ENCODE measurements at regions not wholly inside any gene's neighbourhood (a gene's known extent, or its start where the extent isn't known, plus 50 kb on each side); places are given as distances from the start of the nearest gene placed in this dataset.

DNA sequence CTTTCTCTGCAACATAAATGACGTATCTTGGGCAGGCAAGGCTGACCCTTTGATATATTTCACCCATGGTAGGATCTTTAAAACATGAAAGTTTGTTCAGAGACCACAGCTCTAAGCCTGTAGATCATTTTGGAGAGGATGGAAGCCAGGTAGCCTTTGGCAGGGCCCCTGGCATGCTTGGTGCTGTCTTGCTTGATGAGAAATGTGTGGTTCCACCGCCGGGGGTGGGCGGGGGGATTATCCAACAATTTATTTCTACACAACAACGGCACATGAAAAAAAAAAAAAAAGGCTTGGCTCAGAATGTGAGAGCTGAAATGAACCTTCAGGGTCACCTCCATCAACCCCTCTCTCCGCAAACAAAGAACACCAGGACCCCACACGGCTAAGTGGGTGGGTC, 112.9 kb upstream of the MBNL2 start:
- TF ChIP-seq, protein P1, sequence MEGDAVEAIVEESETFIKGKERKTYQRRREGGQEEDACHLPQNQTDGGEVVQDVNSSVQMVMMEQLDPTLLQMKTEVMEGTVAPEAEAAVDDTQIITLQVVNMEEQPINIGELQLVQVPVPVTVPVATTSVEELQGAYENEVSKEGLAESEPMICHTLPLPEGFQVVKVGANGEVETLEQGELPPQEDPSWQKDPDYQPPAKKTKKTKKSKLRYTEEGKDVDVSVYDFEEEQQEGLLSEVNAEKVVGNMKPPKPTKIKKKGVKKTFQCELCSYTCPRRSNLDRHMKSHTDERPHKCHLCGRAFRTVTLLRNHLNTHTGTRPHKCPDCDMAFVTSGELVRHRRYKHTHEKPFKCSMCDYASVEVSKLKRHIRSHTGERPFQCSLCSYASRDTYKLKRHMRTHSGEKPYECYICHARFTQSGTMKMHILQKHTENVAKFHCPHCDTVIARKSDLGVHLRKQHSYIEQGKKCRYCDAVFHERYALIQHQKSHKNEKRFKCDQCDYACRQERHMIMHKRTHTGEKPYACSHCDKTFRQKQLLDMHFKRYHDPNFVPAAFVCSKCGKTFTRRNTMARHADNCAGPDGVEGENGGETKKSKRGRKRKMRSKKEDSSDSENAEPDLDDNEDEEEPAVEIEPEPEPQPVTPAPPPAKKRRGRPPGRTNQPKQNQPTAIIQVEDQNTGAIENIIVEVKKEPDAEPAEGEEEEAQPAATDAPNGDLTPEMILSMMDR (IDR thresholded peaks at IDR 0.05; ENCODE audit: low read length), result no peak
- no peak for TF ChIP-seq EZH2 (optimal IDR thresholded peaks at IDR 0.05; ENCODE audit: low read depth, low read length)

Data from MM.1S (cell line).